GM12865 (cell line): ENCODE measurements at regions not wholly inside any gene's neighbourhood (a gene's known extent, or its start where the extent isn't known, plus 50 kb on each side); places are given as distances from the start of the nearest gene placed in this dataset.

ENCODE experiments used
- DNase-seq: peaks from one replicate; pipeline ENCODE4 v3.0.0; 2010; ENCODE audit warnings: low read depth
- H3K4me3 ChIP-seq: 2 replicates; pipeline ENCODE4 v1.5.1; 2011; ENCODE audit warnings: mild to moderate bottlenecking, low read depth, low read length, control low read depth
- TF ChIP-seq, protein P1 (sequence below): IDR thresholded peaks from 2 replicates; pipeline ENCODE4 v1.5.1; 2011; ENCODE audit warnings: low read length, control low read depth, low read depth, inconsistent platforms; ENCODE audit not compliant: insufficient read depth; ENCODE audit errors: missing control alignments

DNA sequence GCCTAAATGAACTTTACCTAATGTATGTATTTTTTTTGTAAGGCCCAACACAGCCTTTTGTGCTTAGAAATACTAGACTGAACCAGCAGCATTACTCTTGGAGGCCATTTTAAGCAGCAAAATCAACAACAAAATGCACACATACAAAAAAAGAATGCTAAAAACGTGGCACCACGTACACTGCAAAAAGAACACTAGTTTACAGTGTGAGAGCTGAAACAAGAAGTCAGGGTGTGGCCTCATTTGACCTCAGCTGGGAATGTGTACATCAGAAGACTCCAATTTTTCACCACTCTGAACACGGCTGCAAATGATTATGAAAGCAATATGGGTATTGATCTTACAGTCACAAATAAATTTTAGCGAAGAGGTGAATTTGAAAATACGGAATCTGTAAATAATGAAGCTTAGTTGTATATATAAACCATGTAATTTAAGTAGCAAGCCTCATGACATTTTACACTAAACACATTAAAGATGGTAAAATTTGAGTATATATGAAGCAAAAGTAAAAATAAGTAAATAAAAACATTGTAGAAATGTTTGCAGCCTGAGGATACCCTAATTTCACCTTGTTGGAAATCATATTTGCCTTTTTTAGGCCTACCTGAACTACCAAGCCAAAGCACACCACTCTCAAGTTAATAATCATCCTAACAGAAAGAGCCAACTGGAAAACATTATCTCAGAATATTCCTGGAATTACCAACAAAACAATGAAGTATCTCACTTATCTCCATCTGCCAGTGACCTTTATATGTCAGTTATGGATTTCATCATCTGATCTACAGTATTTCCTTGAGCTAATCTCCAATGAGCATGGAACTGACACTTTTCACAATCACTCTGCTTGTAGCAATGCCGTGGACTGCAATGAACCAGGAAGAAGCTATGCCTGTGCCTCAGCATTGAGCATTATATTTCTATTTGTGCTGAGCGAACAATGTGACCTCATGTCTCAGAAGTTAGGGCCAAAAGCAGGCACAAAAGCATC lies 319.5 kb upstream of the FAT3 start:
- TF ChIP-seq, protein P1, sequence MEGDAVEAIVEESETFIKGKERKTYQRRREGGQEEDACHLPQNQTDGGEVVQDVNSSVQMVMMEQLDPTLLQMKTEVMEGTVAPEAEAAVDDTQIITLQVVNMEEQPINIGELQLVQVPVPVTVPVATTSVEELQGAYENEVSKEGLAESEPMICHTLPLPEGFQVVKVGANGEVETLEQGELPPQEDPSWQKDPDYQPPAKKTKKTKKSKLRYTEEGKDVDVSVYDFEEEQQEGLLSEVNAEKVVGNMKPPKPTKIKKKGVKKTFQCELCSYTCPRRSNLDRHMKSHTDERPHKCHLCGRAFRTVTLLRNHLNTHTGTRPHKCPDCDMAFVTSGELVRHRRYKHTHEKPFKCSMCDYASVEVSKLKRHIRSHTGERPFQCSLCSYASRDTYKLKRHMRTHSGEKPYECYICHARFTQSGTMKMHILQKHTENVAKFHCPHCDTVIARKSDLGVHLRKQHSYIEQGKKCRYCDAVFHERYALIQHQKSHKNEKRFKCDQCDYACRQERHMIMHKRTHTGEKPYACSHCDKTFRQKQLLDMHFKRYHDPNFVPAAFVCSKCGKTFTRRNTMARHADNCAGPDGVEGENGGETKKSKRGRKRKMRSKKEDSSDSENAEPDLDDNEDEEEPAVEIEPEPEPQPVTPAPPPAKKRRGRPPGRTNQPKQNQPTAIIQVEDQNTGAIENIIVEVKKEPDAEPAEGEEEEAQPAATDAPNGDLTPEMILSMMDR: no peak
- no peak overlapping the region for H3K4me3 ChIP-seq
- DNase-seq: no peak

DNA sequence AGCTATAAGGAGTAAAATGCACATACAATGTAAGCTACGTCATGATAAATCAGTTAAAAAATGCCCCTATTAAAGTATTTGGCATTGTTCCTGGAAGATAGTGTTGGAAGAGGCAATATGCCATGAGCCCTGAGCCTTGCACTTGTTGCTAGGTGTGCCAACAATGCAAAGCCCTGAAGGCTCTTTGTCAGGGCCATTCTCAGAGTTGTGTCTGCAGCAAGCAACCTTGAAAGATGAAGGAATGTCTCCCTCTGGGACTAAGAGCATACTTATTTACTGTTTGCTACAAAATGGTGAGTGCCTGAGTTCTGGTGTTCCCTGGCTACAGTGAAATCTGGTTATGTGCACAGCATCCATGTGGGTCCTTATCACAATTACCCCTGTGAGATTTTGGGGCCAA lies 322.3 kb upstream of the FAT3 start:
- DNase-seq: no peak
- TF ChIP-seq, protein P1: no peak
- H3K4me3 ChIP-seq: no peak overlapping the region

DNA sequence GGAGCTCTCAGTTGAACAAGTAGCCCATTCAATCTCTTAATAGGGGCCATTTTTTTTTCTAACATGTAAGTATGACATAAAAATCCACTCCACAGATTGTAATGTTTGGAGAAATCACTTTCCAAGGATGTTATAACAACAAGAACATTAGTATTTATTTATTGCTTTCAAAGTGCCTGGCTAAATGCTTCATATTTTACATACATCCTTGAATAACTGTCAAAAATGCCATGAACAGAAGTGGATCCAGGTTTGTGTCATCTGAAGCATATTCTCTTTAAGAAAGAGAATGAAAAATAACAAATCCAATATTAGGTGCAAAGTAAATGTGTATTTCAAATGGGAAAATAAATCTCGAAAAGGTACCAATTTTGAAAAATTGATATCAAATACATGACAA lies 344.0 kb upstream of the FAT3 start:
- TF ChIP-seq, protein P1: no peak
- DNase-seq: no peak
- no peak overlapping the region for H3K4me3 ChIP-seq

DNA sequence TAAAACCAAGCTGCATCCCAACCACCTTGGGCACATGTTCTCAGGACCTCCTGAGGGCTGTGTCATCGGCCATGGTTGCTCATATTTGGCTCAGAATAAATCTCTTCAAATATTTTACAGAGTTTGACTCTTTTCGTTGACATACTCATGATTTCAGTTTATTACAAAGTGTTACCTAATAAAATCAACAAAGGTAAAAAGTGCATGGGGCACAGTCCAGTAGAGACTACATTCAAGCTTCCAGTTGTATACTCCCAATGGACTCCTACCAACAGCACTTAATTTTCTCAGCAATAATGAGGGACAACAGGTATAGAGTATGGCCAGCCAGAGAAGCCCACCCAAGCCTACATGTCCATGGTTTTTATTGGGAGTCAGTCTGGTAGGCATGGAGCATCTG lies 347.9 kb upstream of the FAT3 start:
- TF ChIP-seq, protein P1: no peak
- H3K4me3 ChIP-seq: no peak overlapping the region
- DNase-seq: no peak

DNA sequence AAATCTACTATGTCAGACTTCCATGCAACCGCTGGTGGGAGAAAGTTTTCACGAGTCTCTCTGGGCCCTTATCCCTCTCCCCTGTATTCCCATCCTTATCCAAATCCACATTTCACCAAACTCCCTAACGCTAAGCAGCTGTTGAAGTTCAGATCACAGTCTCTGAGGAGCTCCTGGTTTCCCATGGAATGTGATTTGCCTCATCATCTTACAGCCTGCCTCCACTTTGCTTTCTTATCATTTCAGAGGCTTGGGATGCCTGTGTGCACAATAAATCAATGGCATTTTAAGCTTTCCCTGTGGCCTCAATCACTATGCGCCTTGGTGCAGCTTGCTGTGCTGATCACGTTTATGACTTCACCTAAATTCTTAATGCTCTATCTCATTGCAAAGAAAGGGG lies 352.4 kb upstream of the FAT3 start:
- no peak for DNase-seq
- TF ChIP-seq, protein P1: no peak

DNA sequence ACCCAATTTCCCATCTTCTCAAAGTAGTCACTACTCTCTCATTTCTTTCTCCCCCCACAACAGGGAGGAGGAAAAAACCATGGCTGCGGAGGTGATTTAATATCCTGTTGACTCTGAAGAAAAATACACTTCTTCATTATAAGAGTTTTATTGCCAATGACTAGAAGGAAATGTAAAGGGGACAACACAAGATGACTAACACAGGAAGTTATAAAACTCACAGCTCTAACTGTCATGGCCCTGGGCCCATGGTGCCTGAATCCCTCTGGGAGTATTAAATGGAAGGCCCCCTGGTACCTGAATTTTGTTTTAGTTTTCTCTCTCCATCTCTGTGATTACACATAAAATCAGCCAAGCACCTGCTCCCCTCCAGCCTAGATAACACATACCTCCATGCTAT lies 352.8 kb upstream of the FAT3 start:
- TF ChIP-seq, protein P1: no peak
- DNase-seq: no peak
- no peak overlapping the region for H3K4me3 ChIP-seq

More for the DNA sequence above, 352.4 kb upstream of the FAT3 start:
- H3K4me3 ChIP-seq: no peak overlapping the region
